GM18505 (cell line): ENCODE measurements at regions not wholly inside any gene's neighbourhood (a gene's known extent, or its start where the extent isn't known, plus 50 kb on each side); places are given as distances from the start of the nearest gene placed in this dataset.

Experiments
- ATAC-seq: cut with Tn5 transposase; IDR thresholded peaks from one replicate; pipeline ENCODE4 v1.9.1; 2021; ENCODE audit not compliant: unreplicated experiment
- POLR2A ChIP-seq: IDR thresholded peaks from 4 replicates; pipeline ENCODE4 v1.6.1; 2011; ENCODE audit warnings: borderline replicate concordance; ENCODE audit not compliant: insufficient read depth, insufficient read length; ENCODE audit errors: extremely low read depth

- no peak for TF ChIP-seq POLR2A
- no peak for ATAC-seq
These were observed 114.2 kb upstream of the RXFP2 start for GRCh38 chr13:31625115-31625514.

GRCh38 chr13:31627097-31627845 lies 112.1 kb upstream of the RXFP2 start:
- no peak for ATAC-seq
- no peak for TF ChIP-seq POLR2A

GRCh38 chr13:31629085-31629780 lies 110.1 kb upstream of the RXFP2 start:
- TF ChIP-seq POLR2A, result no peak
- ATAC-seq, result no peak

- no peak for TF ChIP-seq POLR2A
- no peak for ATAC-seq
These were observed 108.3 kb upstream of the RXFP2 start for GRCh38 chr13:31631071-31631470.

GRCh38 chr13:31631746-31632145 lies 107.6 kb upstream of the RXFP2 start:
- TF ChIP-seq POLR2A, result no peak
- ATAC-seq, result no peak

GRCh38 chr13:31638577-31638976 lies 100.7 kb upstream of the RXFP2 start:
- TF ChIP-seq POLR2A, result no peak
- no peak for ATAC-seq

- TF ChIP-seq POLR2A, result no peak
- no peak for ATAC-seq
These were observed 99.7 kb upstream of the RXFP2 start for GRCh38 chr13:31639443-31640163.

GRCh38 chr13:31649766-31650165 lies 89.6 kb upstream of the RXFP2 start:
- no peak for ATAC-seq
- no peak for TF ChIP-seq POLR2A

- no peak for ATAC-seq
- no peak for TF ChIP-seq POLR2A
These were observed 85.6 kb upstream of the RXFP2 start for GRCh38 chr13:31653730-31654129.

- no peak for ATAC-seq
- no peak for TF ChIP-seq POLR2A
These were observed 75.3 kb upstream of the RXFP2 start for GRCh38 chr13:31663880-31664585.

- no peak for ATAC-seq
- no peak for TF ChIP-seq POLR2A
These were observed 68.3 kb upstream of the RXFP2 start for GRCh38 chr13:31670831-31671617.

- ATAC-seq, result no peak
- no peak for TF ChIP-seq POLR2A
These were observed 65.3 kb upstream of the RXFP2 start for GRCh38 chr13:31674051-31674450.
